Effector CD4-positive, alpha-beta T cell (primary cell): ENCODE measurements at regions not wholly inside any gene's neighbourhood (a gene's known extent, or its start where the extent isn't known, plus 50 kb on each side); places are given as distances from the start of the nearest gene placed in this dataset.
"Not testable (repeated sequence)": the region's sequence is repeated elsewhere in the genome, so short reads cannot be mapped to it uniquely, and the experiment has no call there.

Experiments
- DNase-seq: peaks from one replicate; pipeline ENCODE4 v3.0.0-alpha.2; 2020

- DNase-seq, result no peak
Measured at GRCh38 chr9:95729046-95729445, 146.4 kb upstream of the ERCC6L2 start.

GRCh38 chr9:95727947-95728520, 147.5 kb upstream of the ERCC6L2 start:
- no peak for DNase-seq

DNA sequence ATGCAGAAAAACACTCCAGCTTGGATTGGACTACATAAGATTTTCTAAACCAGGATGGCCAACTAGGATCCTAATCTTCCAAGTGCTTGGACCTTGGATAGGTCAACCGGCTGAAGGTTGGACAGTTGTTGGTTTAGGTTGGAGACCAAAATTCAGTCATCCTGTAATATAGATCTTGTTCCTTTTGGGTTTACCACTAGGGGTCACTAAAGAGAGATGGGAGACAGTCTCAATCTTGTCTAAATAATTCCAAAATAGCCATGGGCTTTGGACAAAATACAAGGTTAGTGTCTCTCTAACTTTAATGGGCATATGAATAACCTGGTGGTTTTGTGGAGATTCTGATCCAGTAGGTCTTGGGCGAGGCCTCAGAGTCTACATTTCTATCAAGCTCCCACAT, 148.7 kb upstream of the ERCC6L2 start:
- no peak for DNase-seq

DNA sequence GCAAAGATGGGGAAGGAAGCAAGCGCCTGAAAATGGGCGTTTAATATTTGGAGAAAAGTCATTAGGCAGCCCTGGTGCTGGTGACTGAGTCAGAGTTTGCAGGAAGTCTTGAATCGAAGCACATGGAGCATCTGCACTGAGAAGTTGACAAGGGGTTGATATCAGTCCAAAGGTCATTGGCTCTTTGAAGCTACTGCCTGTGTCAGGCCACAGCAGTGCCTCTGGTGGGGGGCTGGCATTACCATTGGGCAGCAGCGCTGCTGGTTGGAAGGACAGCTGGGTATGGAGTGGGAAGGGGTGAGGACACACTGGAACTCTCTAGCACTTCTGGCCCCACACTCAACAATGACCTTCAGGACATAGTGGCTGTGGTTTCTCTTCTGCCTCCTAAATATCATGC, 150.4 kb upstream of the ERCC6L2 start:
- no peak for DNase-seq

DNA sequence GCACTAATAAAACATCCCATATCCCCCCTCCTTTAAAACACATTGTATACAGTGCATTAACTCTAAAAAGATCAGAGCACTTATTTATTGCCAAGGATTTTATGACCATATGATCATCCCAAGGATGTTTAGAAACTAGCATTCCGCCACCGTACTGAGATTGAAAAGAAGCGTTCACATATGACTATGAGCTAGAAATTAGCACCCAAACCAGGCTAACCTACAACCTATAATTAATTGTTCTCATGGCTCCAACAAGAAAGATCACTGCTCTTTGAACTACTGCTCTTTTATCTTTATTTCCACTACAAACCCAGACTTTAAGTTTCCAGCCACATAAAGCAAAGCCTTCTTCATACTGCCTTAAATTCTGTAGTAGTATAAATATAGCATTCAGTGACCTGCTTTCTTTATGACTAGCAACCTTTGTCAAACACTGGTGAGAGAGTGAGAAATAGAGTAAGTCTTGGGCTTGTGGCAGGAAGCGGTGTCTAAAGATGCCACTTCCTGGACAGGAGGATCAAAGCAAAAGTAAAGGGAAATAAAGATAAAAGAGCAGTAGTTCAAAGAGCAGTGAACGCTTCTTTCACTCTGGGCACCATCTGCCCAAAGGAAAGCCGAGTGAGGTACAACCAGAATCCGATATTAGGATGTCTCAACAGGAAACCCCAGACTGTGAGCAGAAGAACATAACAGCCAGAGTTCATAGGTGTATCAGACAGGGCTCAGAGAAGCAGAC, 151.1 kb upstream of the ERCC6L2 start:
- peak; percentile 45 for DNase-seq

DNA sequence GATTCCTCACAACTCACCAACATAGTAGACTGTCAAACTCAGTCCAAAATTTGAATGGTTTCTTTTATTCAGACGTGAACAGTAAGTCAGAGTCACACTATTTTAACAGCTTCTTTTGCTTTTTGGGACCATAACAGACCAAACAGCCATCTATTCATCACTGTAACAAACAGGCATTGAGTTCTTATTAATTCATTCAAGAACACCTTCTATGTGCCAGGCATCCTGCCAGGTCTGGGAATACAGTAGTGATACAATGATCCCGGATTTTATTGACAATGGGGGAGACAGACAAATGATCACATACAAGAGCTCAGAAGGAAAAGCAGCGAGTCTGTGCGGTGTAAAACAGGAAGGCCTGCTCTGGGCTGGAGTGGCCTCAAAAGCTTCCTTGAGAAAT, 153.3 kb upstream of the ERCC6L2 start:
- DNase-seq, result no peak

GRCh38 chr9:95721061-95721531, 154.4 kb upstream of the ERCC6L2 start:
- no peak for DNase-seq

DNA sequence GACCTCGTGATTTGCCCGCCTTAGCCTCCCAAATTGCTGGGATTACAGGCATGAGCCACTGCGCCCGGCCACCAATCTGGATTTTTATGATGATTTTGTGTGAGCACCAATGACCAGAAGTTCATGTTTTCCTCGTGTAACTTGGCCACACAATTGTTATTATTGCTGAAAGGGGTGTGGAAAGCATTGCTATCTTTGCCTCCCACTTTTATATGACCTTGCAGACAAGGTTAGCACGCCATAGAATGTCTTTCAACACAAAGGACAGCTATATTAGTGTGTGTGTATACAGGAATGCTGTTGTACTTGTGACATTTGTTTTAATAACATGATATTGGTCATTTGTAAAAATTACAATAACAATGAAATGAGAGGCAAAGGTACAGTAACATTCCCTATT, 155.0 kb upstream of the ERCC6L2 start:
- DNase-seq, result no peak

GRCh38 chr9:95719354-95719753, 156.1 kb upstream of the ERCC6L2 start:
- no peak for DNase-seq

DNA sequence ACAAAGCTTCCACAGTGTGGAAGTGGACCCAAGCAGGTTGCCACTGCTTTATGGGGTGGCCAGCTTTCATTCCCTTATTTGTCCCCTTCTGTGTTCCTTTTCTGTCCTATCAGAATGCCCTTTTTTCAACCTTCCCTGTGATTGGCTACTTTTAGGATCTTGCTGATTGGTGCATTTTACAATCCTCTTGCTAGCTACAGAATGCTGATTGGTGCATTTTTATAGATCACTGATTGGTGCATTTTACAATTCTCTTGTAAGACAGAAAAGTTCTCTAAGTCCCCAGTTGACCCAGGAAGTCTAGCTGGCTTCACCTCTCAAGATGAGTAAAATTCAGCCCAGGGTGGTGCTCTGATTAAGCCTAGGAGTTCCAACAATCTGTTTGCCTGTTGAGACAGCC, 157.2 kb upstream of the ERCC6L2 start:
- no peak for DNase-seq

- no peak for DNase-seq
Measured at GRCh38 chr9:95715868-95716435, 159.5 kb upstream of the ERCC6L2 start.

GRCh38 chr9:95710446-95710845, 165.0 kb upstream of the ERCC6L2 start:
- no peak for DNase-seq

GRCh38 chr9:95696701-95697100, 178.8 kb upstream of the ERCC6L2 start:
- DNase-seq, result no peak

DNA sequence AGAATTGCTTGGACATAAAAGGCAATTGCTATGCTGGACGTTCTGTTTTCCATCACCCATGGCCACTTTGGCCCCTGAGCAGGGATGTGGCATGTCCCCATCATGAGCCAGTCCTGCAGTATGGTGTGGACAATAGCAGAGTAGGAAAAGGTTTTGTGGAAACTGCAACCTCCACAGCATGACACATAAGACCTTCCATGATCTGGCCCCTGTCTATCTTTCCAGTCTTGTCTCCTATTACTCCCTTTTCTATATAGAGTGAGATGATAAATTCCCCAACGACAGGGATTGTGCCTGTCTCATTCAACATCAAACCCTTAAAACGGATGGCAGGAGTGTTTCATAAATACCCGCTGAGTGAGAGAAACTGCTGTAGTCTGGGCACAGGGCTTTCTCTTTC, 174.7 kb upstream of the PTCH1 start:
- DNase-seq, result no peak

DNA sequence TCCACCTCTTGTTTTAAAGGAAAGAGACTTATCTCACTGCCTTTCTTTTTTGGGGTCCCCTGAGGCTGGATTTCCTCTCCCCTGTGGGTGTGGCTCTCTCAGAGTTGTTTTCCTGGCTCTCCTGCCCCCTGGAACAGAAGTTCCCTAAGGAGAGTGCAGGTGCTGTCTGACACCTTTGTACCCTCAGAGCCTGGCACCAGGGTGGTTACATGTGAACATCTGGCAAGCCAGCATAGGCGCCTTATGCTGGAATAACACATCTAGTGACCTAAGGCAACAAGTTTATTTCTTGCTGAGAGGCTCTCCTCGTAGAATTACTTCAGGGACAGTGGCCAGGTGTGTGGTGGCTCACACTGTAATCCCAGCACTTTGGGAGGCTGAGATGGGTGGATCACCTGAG, 172.9 kb upstream of the PTCH1 start:
- no peak for DNase-seq

DNA sequence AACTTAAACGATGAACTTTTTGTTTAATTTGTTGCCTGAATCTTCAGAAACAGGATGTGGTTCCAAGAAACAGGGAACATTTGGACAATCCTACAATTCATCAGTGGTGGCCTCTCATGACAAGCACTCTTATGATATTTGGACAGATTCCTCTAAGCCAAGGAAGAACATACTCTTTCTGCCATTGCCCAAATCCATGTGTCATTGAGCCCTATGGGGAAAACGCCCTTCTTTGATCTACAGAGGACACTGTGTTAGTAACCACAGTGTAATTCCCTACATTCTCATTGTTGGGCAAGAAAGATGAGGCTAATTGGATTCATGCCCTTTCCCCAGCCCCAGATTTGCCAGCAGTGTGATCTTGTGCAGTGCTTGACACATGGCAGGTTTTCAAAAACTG, 167.7 kb upstream of the PTCH1 start:
- no peak for DNase-seq

DNA sequence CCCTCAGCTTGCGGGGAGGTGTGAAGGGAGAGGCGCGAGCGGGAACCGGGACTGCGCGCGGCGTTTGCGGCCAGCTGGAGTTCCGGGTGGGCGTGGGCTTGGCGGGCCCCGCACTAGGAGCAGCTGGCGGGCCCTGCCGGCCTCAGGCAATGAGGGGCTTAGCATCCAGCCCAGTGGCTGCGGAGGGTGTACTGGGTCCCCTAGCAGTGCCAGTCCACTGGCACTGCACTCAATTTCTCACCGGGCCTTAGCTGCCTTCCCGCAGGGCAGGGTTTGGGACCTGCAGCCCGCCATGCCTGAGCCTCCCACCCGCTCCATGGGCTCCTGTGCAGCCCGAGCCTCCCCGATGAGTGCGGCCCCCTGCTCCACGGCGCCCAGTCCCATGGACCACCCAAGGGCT, 163.5 kb upstream of the PTCH1 start:
- DNase-seq, result not testable (repeated sequence)

- DNase-seq, result no peak
Measured at GRCh38 chr9:95679874-95680273, 163.1 kb upstream of the PTCH1 start.

DNA sequence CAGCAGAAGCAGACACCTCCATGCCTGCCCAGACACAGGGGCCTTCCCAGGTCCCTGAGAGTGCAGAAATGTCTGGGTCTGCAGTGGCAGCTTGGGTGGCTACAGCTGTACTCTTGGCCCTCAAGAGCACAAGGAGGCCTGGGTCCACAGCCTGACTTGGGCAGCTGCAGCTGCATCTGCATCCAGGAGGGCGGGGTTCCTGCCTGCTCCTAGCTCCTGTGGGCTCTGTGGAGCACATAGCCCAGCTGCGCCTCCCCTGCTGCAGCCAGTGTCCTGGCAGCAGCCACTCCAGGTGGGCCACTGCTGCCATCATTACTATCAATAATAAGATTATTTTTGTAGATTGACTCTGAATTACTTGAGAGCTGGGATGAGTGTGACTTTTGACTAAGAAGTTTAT, 162.0 kb upstream of the PTCH1 start:
- no peak for DNase-seq

DNA sequence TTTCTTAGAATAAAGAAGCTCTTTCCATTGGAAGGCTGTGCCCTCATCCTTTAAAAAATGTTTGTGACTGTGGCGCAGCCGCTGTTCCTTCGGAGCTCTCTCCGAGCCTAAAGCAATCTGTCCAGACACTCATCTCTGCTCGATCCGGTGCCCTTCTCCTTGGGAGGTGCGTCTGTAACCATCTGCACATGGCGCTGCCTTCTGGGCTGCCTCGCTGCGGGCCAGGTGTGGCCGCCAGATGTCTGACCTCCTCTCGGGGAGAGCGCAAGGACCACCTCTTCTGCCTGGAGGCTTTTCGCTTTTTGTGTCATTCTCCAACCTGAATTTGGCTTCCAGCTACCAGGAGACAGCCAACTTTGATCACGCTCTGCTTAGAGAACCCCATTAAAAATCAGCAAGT, 153.4 kb upstream of the PTCH1 start:
- DNase-seq, result no peak

DNA sequence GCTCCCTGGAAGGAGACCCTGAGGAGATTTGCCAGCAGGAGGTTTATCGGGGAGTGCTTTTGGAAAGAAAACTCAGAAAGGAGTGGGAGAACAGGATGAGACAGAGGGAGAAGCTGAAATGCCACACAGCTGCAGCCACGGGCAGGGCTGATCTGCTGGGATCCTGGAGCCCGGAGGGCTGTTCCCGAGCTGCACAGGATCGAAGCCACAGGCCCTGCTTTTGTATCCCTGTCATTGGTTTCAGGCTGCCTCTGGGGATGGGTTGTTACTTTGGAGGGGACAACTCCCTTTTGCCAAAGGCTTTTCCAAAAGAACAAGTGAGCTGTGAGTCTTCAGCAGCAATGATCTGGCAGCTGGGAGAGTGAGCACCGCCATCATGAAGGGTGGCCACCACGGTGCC, 152.5 kb upstream of the PTCH1 start:
- no peak for DNase-seq

DNA sequence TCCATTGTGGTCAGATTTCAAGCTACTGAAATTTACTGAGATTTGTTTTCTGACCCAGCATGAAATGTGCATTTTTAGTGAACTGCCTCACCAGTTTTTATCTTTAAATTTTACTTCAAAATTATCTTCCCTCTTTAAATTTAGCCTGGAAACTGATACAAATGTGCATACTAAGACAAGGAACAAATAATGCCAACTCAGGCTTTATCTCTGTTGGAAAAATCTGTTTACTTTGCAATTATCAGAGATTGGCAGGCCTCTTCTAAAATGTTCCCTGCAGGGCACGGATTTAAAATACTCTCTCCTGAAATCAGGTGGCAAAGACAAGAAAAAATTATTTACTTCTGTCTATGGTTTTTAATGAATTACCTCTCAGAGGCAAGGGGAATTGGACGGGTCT, 151.0 kb upstream of the PTCH1 start:
- DNase-seq, result no peak

- DNase-seq, result no peak
Measured at GRCh38 chr9:95666785-95667155, 150.0 kb upstream of the PTCH1 start.

DNA sequence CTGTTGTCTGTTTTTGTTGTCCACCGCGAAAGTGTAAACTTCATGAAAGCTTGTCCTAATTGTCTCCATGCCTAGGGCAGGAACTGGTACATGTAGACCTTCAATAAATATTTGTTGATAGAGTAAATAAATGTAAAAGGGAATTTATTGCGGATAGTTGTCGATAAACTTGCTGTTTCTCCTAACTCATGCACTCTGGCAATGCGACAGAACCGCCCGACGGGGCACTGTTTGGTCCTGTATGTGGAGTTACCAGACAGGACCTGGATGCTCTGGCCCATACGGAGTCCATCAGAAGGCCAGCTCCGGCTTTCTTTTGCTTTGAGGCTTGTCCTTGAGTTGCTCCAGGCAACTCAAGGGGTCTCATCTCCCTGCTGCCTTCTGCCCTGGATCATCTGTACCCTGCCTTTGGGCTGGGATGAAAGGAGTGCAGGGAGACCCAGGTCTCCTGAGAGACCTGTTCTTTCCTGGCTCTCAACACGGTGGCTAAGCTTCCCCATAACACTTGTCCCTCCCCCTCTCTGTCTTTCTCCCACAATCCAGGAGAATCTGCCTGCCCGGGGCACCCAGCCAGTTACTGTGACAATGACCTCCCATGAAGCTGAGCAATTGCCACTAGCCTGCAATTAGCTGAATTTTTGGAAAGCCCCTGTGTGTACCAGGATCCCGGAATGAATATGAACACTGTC, 149.5 kb upstream of the PTCH1 start:
- no peak for DNase-seq
